Fibroblast of lung (primary cell): ENCODE measurements at regions not wholly inside any gene's neighbourhood (a gene's known extent, or its start where the extent isn't known, plus 50 kb on each side); places are given as distances from the start of the nearest gene placed in this dataset.

ENCODE experiments used
- DNase-seq, 2 donors: peaks; one replicate each; pipeline versions ENCODE4 v3.0.0 to v3.0.0-alpha.2; 2010; ENCODE audit warnings: low read depth in 2 of 2
- H2AFZ ChIP-seq: 2 replicates; pipeline ENCODE4 v1.5.1; 2012; ENCODE audit warnings: low read length, control low read depth, inconsistent platforms
- H3K27ac ChIP-seq: 2 replicates; pipeline ENCODE4 v1.5.1; 2011; ENCODE audit warnings: low read length, control low read depth; ENCODE audit not compliant: insufficient read depth
- H3K27me3 ChIP-seq: 2 replicates; pipeline ENCODE4 v1.5.1; 2011; ENCODE audit warnings: mild to moderate bottlenecking, low read length; ENCODE audit not compliant: control insufficient read depth, insufficient read depth
- H3K36me3 ChIP-seq: 2 replicates; pipeline ENCODE4 v1.5.1; 2011; ENCODE audit warnings: low read length; ENCODE audit not compliant: control insufficient read depth, insufficient read depth
- H3K4me1 ChIP-seq: 2 replicates; pipeline ENCODE4 v1.5.1; 2011; ENCODE audit warnings: low read length; ENCODE audit not compliant: control insufficient read depth, insufficient read depth; ENCODE audit errors: extremely low read depth
- H3K4me2 ChIP-seq: 2 replicates; pipeline ENCODE4 v1.5.1; 2011; ENCODE audit warnings: low read length, control low read depth; ENCODE audit not compliant: insufficient read depth; ENCODE audit errors: extremely low read depth
- H3K4me3 ChIP-seq, 4 experiments: fragments of 200-600 bp in 1 of 4; sonication (generic) in 1 of 4; replicated peaks in 1 of 4; 2 replicates each; pipeline ENCODE4 v1.5.1; 2011 to 2016; ENCODE audit warnings: low read length in 4 of 4, low read depth in 3 of 4, mild to moderate bottlenecking in 3 of 4, control low read depth in 2 of 4, inconsistent platforms in 1 of 4, mixed read lengths in 1 of 4; ENCODE audit not compliant: insufficient read depth in 1 of 4; ENCODE audit errors: control extremely low read depth in 1 of 4
- H3K79me2 ChIP-seq: 2 replicates; pipeline ENCODE4 v1.5.1; 2012; ENCODE audit warnings: mild to moderate bottlenecking, low read length, inconsistent platforms; ENCODE audit not compliant: control insufficient read depth, insufficient read depth
- H3K9ac ChIP-seq: 2 replicates; pipeline ENCODE4 v1.5.1; 2011; ENCODE audit warnings: mild to moderate bottlenecking, low read length, control low read depth; ENCODE audit not compliant: insufficient read depth
- H3K9me3 ChIP-seq: 2 replicates; pipeline ENCODE4 v1.5.1; 2012; ENCODE audit warnings: low read depth, low read length; ENCODE audit not compliant: control insufficient read depth, insufficient read depth
- H4K20me1 ChIP-seq: 2 replicates; pipeline ENCODE4 v1.5.1; 2011; ENCODE audit warnings: low read length; ENCODE audit not compliant: control insufficient read depth, insufficient read depth; ENCODE audit errors: extremely low read depth
- EZH2 ChIP-seq: IDR thresholded peaks from 2 replicates; pipeline ENCODE4 v1.5.1; 2012; ENCODE audit warnings: low read length, control low read depth, mild to moderate bottlenecking; ENCODE audit errors: missing control alignments
- TF ChIP-seq, protein P1 (sequence below), 2 donors: IDR thresholded peaks in 1 of 2; conservative IDR thresholded peaks in 1 of 2; 1 replicate in 1 of 2; 2 replicates in 1 of 2; pipeline ENCODE4 v1.5.1; 2011 to 2012; ENCODE audit warnings: low read length in 2 of 2, control low read depth in 1 of 2, inconsistent platforms in 1 of 2, low read depth in 1 of 2, mild to moderate bottlenecking in 1 of 2

DNA sequence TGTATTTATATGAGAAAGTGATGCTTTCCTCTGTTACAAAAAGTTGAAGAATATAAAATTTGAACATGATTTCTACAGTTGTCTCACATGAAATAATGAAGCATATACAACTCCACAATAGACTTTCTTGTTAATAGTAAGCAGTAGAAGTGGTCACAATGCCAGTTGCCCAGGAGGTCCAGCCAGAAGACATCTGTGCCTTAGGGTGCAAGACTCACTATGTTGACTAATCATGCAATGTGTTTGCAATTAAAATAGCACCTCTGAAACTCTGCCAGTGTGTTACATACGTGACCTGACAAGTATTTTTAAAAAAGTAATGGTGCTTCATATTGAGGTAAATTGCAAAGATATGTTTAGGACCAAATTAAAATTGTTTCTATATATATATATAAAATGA, 547.2 kb downstream of the ETV1 start:
- no peak for DNase-seq
- H3K36me3 ChIP-seq: no peaks in the 10 kb centered on the region

DNA sequence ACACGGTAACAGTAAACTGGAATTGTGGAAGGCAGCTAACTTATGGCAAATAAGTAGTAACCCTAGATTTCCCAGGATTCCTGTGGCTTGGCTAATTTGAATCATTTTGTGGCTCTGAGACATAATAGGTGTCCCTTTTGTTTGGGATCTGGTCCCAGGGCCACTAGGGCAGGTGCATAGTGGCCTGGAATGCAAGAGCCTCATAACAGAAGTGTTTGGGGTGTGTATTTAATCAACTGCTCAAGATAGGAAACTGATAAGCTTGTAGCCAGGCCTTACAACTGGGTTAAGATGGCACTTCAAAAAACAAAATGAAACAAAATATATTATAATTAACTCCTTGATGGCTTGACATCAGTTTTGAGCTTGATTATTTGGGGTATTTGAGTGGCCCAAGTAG, 541.8 kb downstream of the ETV1 start:
- Histone ChIP-seq H2AFZ (no peak overlapping the region), H4K20me1 (no peaks in the 10 kb centered on the region), H3K36me3 (no peaks in the 10 kb centered on the region), H3K4me3 (no peak overlapping the region), H3K79me2 (no peaks in the 10 kb centered on the region), H3K4me2 (no peak overlapping the region), H3K4me1 (no peaks in the 10 kb centered on the region), H3K9ac (no peak overlapping the region), H3K9me3 (no peaks in the 10 kb centered on the region), H3K27ac (no peak overlapping the region), H3K27me3 (no peaks in the 10 kb centered on the region)
- DNase-seq: no peak
- TF ChIP-seq, protein P1, sequence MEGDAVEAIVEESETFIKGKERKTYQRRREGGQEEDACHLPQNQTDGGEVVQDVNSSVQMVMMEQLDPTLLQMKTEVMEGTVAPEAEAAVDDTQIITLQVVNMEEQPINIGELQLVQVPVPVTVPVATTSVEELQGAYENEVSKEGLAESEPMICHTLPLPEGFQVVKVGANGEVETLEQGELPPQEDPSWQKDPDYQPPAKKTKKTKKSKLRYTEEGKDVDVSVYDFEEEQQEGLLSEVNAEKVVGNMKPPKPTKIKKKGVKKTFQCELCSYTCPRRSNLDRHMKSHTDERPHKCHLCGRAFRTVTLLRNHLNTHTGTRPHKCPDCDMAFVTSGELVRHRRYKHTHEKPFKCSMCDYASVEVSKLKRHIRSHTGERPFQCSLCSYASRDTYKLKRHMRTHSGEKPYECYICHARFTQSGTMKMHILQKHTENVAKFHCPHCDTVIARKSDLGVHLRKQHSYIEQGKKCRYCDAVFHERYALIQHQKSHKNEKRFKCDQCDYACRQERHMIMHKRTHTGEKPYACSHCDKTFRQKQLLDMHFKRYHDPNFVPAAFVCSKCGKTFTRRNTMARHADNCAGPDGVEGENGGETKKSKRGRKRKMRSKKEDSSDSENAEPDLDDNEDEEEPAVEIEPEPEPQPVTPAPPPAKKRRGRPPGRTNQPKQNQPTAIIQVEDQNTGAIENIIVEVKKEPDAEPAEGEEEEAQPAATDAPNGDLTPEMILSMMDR (conservative IDR thresholded peaks at IDR 0.05 in 1 of 2, IDR thresholded peaks at IDR 0.05 in 1 of 2; ENCODE audit: low read depth in 1 of 2, low read length in 2 of 2): no peak
- no peak for TF ChIP-seq EZH2

More for the DNA sequence above, 547.2 kb downstream of the ETV1 start:
- no peaks in the 10 kb centered on the region for H3K9me3 ChIP-seq
- TF ChIP-seq, protein P1 (conservative IDR thresholded peaks at IDR 0.05 in 1 of 2, IDR thresholded peaks at IDR 0.05 in 1 of 2; ENCODE audit: low read depth in 1 of 2, low read length in 2 of 2): no peak
- TF ChIP-seq EZH2: no peak
- no peak overlapping the region for H3K4me3 ChIP-seq
- no peak overlapping the region for H3K9ac ChIP-seq
- H3K79me2 ChIP-seq: no peaks in the 10 kb centered on the region
- H2AFZ ChIP-seq: no peak overlapping the region
- H3K4me2 ChIP-seq: no peak overlapping the region
- no peaks in the 10 kb centered on the region for H4K20me1 ChIP-seq
- H3K27me3 ChIP-seq: no peaks in the 10 kb centered on the region
- no peaks in the 10 kb centered on the region for H3K4me1 ChIP-seq
- no peak overlapping the region for H3K27ac ChIP-seq

DNA sequence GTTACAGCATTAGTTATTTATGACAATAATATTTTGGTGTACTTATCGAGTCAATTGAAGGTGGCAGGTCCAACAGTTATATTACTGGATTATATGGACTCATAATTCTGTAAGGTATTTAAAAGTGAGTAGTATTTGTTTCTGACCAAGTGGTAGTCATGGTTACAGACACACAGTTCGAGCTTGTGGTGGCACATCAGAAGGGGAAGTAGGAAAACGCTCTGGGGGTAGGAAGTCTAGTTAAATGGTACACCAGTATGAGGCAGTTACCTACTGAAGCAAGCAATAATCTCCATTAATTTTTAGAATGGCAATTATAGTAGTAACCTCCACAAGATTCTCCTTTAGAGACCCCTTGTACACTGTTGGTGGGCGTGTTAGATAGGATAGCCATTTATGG, 541.2 kb downstream of the ETV1 start:
- H3K9ac ChIP-seq: no peak overlapping the region
- no peak overlapping the region for H3K4me3 ChIP-seq
- H3K4me1 ChIP-seq: no peaks in the 10 kb centered on the region
- no peaks in the 10 kb centered on the region for H3K79me2 ChIP-seq
- H4K20me1 ChIP-seq: no peaks in the 10 kb centered on the region
- no peak overlapping the region for H2AFZ ChIP-seq
- H3K36me3 ChIP-seq: no peaks in the 10 kb centered on the region
- H3K27me3 ChIP-seq: no peaks in the 10 kb centered on the region
- H3K4me2 ChIP-seq: no peak overlapping the region
- no peak overlapping the region for H3K27ac ChIP-seq
- TF ChIP-seq, protein P1 (conservative IDR thresholded peaks at IDR 0.05 in 1 of 2, IDR thresholded peaks at IDR 0.05 in 1 of 2; ENCODE audit: low read depth in 1 of 2, low read length in 2 of 2): no peak
- no peak for TF ChIP-seq EZH2
- H3K9me3 ChIP-seq: no peaks in the 10 kb centered on the region
- no peak for DNase-seq
